ENCODE measurements at regions not wholly inside any gene's neighbourhood (a gene's known extent, or its start where the extent isn't known, plus 50 kb on each side); places are given as distances from the start of the nearest gene placed in this dataset.

GRCh38 chrX:13103914-13104274 lies 59.5 kb upstream of the FAM9C start:
- no peak for DNase-seq (ENCODE audit: low read depth)

GRCh38 chrX:13103188-13103913 lies 58.9 kb upstream of the FAM9C start:
- DNase-seq (ENCODE audit: low read depth): peak; percentile 55

- no peak for DNase-seq (ENCODE audit: low read depth)
Observed at GRCh38 chrX:13102636-13103035, 58.2 kb upstream of the FAM9C start.

- peak; percentile 91 for DNase-seq (ENCODE audit: low read depth)
Observed at GRCh38 chrX:13101441-13102139, 57.2 kb upstream of the FAM9C start.

- peak; percentile 32 for DNase-seq (ENCODE audit: low read depth)
Observed at GRCh38 chrX:13099121-13099520, 54.7 kb upstream of the FAM9C start.

- DNase-seq (ENCODE audit: low read depth): no peak
Observed at GRCh38 chrX:13096728-13097127, 52.3 kb upstream of the FAM9C start.

GRCh38 chrX:13094828-13095341 lies 50.5 kb upstream of the FAM9C start:
- DNase-seq (ENCODE audit: low read depth): peak; percentile 88

GRCh38 chrX:13094374-13094773 lies 50.0 kb upstream of the FAM9C start:
- DNase-seq (ENCODE audit: low read depth): no peak

All from LHCN-M2 (cell line).